HG03354 (cell line): ENCODE measurements at regions not wholly inside any gene's neighbourhood (a gene's known extent, or its start where the extent isn't known, plus 50 kb on each side); places are given as distances from the start of the nearest gene placed in this dataset.

Experiments used
- ATAC-seq: cut with Tn5 transposase; IDR thresholded peaks from one replicate; pipeline ENCODE4 v1.9.1; 2021; ENCODE audit warnings: mild to moderate bottlenecking; ENCODE audit not compliant: unreplicated experiment, poor library complexity, severe bottlenecking

DNA sequence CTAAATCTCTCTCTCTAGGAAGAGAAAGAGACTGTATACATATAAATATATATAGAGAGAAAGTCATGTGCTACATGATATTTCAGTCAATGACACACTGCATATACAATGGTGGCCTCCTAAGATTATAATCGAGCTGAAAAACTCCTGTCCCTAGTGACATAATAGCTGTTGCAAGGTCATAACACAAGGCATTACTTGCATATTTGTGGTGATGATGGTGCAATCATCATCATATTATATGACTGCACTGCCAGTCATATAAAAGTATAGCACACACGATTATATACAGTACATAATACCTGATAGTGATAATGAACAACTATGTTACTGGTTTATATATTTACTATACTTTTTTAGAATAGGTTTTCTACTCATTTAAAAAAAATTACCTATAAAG, 316.7 kb downstream of the FGFR2 start:
- no peak for ATAC-seq

DNA sequence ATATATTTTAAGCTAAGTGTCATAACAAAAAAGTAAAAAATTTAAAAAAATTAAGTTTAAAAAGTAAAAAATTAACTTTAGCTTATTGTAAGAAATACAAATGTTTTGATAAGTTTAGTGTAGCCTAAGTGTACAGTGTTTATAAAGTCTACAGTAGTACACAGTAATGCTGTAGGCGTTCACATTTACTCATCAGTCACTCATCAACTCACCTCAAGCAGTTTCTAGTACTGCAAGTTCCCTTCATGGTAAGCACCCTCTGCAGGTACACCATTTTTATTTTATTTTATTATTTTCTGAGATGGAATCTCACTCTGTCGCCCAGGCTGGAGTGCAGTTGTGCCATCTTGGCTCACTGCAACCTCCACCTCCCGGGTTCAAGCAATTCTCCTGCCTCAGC, 316.0 kb downstream of the FGFR2 start:
- ATAC-seq = no peak

DNA sequence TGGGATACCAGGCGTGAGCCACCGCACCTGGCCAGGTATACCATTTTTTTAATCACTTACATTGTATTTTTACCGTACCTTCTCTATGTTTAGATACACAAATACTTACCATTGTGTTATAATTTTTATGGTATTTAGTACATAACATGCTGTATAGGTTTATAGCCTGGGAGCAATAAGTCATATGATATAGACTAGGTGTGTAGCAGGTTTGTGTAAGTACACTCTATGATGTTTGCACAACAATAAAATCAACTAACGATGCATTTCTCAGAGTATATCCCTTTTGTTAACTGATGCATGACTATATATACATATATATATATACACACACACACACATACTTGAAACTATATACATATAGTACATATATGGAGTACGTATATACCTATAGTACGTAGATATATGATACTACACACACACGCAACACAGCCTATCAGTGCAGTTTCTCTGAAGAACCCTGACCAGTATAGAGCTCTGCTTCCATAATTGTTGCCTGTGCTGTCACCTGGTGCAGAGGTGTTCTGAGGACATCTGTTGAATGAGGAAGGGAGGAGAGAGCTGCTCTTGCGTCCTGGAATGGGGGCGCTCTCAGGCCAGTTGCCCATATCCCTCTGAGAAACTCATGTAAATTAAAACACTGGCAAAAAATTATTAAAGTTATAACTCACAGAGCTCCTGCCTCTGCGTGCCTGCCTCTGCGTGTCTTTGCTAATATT, 315.3 kb downstream of the FGFR2 start:
- no peak for ATAC-seq

DNA sequence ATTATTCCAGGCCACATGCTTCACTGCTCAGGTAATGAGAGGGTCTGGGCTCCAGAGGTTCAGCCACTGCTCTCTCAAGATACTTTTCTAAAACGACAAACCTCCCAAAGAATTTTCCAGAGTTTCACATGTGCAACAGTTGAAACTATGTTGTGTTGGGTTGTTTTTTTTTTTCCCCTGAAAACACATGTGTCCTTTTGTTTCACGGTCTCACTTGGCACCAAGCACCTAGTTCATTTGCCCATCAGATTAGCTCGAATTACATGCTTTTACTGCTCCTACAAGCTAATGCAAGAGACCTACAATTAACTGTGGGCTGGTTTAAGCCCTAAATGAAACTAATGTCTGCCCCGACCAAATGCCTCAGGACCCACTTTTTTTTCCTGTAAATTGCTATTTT, 313.3 kb downstream of the FGFR2 start:
- ATAC-seq = no peak

DNA sequence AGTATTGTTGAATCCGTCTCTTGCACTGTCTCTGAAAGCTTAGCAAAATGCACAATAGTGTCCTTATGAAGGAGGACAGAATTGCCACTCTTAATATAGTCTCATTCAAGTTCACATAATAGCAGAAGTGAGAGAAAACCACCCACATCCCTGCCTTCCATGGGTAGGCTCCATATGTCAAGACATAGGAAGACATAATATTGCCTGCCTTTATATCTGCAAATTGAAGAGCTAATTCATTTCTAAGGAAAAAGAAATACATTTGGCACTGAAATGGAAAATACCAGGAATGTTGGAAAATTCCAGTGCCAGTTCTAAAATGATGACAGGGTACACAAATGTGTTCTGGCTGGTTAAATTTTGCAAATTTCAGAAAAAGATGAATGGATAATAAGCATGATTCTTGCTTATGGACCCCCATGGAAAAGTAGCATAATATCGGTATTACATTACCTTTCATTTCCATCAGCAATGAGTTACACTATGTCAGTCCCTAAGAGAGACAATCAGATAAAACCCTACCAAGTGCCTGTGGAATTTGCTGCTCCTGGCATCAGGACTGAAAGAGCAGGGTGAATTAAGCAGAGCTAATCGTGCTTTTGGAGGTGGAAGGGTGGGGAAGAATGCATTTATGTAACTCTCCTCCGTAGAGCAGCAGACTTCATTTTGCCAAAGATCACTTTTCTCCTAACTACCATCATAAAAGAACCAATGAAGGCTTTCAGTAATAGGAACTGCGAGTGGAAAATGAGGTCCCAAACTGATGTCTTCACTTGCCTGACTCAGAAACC, 312.6 kb downstream of the FGFR2 start:
- ATAC-seq = no peak

DNA sequence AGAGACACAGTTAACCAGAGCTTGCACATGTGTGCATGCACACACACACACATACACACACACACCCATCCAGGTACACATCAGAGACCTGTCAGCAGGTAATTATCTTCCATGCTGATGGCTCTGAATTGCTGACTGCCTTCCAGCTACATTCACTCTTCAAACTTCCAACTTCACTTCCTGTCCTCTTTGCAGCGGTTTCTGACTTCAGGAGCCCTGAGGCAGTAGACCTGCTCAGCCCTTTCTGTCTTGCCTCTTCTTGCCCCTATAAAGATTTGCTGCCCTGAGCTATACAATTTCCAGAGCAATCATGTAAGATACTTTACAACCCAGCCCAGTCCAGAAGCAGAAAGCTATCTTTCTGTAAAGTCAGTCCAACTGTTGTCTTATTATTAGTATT, 310.2 kb downstream of the FGFR2 start:
- ATAC-seq = no peak

DNA sequence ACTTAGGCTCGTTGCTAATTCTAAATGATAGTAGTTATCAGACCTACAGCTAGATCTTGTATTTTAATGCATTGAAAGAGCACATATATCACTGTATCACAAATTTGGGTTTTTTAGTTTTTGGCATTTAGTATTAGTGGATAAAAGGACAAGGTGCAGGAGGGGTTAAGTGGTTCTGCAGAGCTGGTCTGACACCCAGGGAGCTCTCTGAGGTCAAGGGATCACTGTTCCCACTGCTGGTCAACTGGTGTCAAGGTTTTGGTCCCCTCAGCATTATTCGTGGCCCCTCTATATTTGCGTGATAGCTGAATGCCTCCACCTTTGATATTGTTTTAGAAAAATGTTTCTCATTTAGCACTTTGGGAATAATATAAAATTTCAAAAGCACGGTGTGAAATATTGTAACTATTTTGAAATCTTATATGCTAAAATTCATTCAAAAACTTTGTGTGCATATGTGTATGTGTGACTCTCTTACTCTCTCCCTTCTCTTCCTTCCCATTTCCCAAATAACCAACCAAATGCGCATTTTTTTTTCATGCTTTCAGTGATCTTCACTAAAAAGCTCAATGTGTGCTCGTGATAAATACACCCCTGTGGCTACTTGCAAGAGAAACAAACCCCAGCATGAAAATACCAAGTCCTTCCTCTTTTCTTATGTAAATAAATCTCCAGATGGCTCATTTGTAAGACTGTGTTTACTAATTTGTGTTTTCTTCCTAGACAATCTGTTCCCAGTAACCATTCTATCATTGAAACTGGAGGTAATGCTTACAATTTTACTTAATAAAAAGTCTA, 309.2 kb downstream of the FGFR2 start:
- ATAC-seq = no peak

DNA sequence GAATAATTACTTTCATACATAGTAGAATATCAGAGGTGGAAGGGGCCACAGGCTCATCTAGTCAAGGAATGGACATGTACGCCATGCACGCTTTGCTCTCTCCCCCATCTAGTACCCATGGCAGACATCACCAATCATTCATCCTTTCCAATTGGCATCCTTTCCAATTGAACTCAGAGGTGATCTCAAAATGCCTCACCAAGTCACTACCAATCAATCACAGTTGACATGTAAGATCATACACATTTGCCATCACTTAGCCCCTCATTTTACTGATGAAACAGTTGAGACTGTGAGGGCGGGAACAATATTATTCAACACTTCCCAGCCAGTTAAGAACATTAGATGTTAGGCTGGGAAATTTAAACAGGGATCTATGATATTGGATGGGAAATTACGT, 308.4 kb downstream of the FGFR2 start:
- no peak for ATAC-seq

DNA sequence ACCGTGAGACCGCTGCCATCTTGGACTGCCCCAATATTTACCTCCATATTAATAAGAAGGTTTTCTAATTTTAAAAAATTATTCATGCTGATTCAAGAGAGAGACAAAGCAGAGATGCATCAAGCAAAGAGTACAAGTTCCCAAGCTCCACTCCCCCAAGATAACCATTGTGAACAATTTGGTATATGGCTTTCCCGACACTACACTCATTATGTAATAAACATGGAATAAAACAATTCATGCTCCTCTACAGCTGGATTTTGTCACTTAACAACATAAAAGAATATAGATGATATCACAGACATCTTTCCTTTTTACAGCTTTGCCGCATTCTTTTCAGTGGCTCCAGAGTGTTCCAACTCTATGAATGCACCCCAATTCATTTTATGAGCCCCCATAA, 307.6 kb downstream of the FGFR2 start:
- no peak for ATAC-seq

DNA sequence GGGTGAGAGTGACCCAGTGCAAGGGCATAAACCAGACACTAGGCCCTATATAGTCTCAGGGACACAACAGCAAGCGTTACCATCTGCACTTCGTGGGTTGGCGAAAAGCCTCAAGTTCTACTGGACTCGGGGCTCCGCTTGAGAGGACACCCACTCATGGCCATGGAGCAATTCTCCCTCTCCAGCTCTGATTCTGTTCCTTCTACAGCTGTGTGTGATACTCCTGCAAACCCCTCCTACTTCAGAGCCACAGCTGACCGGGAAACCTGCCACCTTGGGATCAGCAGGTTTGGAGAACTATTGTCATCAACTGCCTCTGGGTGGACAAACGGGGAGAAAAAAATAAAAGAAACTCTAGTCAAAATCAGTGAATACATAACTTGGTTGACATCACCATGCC, 306.9 kb downstream of the FGFR2 start:
- no peak for ATAC-seq

DNA sequence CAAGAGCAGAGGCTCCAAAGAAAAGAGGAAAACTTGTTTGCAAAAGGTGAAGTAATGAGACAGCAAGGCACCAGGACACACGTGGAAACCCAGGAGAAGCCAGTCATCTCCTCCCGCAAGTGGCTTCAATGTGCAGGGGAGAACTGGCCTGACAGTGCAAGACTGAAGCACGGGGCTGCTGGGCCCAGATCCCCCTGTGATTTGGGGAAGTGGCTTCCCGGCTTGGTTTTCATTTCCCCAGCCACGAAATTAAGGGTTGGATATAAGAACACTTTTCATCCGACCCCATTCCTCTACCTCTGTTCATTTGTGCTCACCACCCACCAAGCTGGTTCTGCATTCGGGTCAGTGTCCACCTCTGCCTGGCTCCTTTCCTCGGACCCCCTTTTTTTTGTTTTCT, 306.4 kb downstream of the FGFR2 start:
- no peak for ATAC-seq

DNA sequence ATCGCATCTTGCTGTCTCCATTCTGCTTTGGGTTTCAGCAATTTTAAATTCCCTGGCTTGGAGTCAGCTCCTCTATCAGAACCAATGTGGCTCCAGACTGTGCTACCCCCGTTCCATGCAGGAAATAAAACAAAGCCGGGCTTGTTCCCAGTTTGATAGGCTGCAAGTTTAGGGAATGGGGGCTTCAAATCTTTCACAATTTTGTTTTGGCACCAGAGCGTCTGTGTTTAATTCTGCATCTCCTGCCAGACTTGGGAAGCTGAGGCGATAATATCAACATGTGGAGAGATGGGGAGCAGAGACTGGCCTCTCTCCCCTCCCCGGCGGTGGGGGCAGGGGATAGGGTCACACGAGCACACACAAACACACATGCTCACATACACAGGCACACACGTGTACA, 305.9 kb downstream of the FGFR2 start:
- no peak for ATAC-seq

DNA sequence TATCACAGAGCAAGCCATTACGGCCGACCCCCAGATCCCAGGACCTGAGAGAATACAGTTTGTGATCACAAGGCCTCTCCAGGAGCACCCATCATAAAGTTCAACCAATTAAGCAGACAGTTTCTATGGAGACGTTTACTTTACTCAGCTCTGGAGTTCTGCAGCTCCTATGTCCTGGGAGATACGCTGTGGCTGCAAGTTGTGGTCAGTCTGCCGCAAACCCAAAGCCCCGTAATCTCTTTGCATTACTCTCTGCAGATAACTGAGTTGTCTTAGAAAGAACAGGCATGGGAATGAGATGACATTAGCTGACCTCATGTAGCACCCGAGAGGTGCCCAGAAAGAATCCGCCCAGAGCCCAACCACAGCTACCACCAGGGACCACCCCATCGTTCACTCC, 305.1 kb downstream of the FGFR2 start:
- ATAC-seq = no peak

DNA sequence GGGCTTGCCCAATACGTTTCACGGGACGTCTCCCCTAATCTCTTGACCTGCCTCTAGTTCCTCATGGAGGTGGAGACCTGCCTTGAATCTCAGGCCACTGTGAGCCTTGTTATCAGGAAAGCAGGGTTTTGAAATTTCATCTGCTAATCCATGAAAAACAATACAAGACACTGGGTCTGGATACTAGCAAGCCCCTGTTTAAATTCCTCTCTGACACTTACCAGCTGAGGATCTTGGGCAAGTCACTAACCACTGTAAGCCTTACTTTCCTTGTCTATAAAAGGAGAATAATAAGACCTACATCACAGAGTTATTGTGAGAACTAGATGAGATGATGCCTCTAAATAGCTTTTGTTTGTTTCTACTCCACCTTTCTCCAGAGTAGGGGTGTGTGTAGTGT, 303.6 kb downstream of the FGFR2 start:
- no peak for ATAC-seq

DNA sequence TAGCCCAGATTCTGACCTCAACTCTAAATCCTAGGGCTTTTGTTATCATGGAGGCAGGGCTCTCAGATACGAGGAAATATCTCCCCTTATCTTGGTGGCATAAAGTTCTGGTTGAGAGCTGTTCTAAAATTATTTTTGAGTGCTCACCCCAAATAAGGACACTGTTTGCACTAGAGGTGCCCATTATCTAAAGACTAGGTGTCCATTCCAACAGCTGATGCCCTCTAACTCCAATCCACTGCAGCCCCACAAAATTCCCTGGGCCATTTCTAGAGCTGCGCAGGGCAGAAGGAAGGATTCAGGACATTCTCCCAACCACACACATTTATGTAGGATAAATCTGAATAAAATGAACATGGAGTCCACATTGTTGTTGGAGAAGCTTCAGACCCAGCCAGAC, 301.9 kb downstream of the FGFR2 start:
- no peak for ATAC-seq

DNA sequence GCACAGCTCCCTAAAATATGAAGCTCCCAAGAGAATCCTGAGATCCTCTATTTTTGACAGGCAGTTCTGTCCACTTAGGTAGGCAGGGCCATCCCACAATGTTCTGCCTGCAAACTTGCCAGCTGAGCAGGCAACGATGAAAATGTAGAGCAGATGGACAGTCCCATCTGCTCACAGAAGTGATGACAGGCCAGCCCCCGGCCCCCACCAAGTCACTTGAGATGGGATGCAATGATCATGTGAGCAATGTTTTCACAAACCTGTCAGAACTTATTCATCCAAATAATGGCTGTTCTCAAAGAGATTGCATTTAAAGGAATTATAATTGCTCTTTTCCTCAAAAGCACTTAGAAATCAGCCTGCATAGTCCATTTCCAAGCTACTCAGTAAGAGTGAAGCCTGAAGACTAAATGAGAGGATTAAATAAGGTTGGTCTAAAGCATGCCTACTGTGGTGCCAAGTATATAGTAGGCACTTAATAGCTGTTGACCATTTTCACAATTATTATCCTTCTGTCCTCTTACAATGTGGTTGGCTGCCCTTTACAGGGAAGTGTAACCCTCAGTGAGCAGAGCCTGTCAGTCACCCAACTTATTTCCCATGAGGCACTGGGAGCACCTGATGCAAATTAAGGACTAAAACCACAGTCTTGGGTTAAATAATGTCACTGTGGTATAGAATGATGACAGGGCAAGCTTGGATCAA, 301.2 kb downstream of the FGFR2 start:
- no peak for ATAC-seq

DNA sequence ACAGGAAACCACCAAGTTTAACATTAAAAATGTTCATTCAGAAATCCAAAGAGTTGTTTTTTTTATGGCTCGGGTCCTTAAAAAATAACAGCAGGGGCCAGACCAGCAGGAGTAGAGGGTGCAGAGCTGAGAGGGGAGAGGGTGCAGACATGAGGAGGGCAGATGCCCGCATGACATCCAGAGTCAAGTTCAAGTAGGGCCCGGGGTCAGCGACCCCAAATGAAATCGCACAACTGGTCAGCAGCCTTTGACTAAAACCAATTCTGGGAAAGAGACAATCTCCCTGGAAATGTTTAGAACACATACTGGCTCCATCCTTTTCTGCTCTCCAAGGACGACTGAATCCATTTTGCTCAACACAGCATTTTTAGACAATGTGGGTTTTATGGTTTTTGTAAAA, 297.5 kb downstream of the FGFR2 start:
- ATAC-seq = no peak

DNA sequence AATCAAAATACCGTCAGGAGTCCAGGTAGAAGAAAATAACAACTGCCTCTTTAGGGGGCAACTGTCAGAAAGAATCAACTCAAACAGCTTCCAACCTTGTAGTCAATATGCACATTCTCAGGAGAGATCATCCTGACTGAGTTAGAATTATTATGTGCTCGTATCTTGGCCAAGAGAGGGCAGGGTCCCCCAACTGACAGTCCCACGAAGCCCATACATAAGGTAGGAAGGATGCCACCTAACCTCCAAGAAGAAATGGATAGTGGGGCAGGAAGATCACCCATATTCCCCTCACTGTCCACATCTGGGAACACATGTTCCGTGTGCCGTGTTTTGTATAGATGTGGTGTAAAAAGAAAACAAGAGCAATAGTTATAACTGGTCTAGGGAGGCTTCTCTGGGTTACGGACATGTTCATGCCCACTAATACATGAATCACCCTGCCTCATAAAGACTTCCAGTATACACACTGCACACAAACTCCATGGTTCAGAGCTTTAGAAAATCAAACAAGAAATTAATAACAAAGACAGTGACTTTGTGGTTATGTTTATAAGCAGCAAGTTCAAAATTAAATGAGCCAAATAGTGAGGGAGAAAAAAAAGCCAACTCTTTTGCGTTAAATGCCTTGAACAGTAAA, 295.6 kb downstream of the FGFR2 start:
- no peak for ATAC-seq

DNA sequence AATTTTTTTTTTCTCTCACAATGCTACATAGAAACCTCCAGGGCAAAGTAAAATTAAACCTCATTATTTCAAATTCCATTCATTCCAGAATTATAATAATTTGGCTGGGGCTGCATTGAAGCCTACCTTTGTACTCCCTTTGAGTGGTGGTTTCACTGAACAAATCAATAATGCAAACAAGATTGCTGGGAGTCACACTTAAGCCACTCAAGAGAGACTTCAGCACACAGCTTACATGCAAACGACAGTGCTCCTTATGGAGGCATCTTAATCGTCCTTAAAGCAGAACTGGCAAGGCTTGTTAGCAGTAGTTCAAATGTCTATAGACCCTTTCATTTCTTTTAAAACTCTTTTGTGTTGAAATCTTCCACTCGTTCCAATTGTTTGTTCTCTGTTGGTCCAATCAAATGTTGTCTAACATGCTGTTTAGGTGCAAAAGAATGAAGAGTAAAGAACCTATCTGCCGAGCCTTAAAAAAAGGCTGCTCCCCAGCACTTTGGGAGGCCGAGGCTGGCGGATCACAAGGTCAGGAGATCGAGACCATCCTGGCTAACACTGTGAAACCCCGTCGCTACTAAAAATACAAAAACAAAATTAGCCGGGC, 294.9 kb downstream of the FGFR2 start:
- no peak for ATAC-seq
